ENCODE measurements at regions not wholly inside any gene's neighbourhood (a gene's known extent, or its start where the extent isn't known, plus 50 kb on each side); places are given as distances from the start of the nearest gene placed in this dataset.

GRCh38 chr5:27316271-27316650 is 277.9 kb upstream of the CDH9 start:
- TF ChIP-seq POLR2A (IDR thresholded peaks at IDR 0.05) (no peak), CTCF (IDR thresholded peaks at IDR 0.05) (no peak), EP300 (IDR thresholded peaks at IDR 0.05) (no peak), POLR2AphosphoS5 (IDR thresholded peaks at IDR 0.05) (no peak)
